GM18505 (cell line): ENCODE measurements at regions not wholly inside any gene's neighbourhood (a gene's known extent, or its start where the extent isn't known, plus 50 kb on each side); places are given as distances from the start of the nearest gene placed in this dataset.
A peak's percentile ranks its signal among the peaks of the same experiment; 100 is the strongest.

Experiments
- ATAC-seq: cut with Tn5 transposase; IDR thresholded peaks from one replicate; pipeline ENCODE4 v1.9.1; 2021; ENCODE audit not compliant: unreplicated experiment
- POLR2A ChIP-seq: IDR thresholded peaks from 4 replicates; pipeline ENCODE4 v1.6.1; 2011; ENCODE audit warnings: borderline replicate concordance; ENCODE audit not compliant: insufficient read depth, insufficient read length; ENCODE audit errors: extremely low read depth

DNA sequence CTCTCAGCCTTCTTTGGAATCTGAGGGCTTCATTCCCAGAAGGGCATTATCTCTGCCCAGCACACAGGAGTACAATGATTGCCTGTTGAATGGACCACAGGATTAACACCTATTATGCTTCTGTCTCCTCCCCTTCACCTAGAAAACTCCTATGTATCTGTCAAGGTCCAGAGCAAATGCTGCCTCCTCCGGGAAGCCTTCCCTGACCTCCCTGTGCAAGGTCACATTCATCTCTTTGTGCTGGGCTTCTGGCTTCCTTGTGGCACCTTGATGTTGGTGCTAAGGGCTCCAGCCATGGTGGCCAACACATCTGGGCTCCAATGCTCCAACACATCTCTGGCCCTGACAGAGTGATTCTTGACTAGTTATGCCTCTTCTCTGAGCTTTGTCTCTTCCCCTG, 49.9 kb upstream of the ATP2B2 start:
- TF ChIP-seq POLR2A: no peak
- no peak for ATAC-seq

DNA sequence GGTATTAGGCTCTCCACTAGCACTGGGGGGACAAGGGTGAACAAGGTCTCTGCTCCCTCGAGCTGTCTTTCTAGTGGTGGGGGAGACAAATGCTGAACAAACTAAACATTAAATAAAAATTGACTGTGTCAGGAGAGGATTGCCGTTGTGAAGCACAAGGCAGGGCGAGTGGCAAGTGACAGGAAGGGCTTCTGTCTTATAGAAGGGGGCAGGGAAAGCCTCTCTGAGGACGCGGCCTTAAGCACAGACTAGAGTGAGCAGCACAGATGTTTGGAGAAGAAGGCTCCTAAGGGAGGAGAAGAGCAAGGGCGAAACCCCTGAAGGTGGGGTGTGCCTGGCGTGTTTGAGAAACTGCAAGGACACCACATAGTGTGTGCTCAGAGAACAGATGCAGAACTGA, 50.9 kb upstream of the ATP2B2 start:
- ATAC-seq: no peak
- no peak for TF ChIP-seq POLR2A

DNA sequence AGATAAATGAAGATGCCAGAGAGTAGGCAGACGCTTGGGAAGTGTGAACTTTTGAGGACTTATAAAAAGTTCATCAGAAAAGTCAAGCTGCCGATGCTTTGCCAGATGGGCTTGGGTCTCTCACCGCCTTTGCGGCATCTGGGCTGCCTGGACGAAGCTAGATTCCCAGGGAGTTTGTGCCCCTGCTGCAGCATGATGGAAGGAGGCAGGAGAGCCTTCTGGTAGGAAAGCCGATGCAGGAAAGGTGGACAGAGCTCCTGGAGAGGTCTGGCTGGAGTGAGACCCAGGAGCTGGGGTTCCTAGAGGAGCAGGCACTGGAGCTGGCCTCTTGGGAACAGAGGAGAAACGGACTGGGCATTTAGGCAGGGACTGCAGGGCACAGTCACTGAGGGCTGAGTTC, 51.9 kb upstream of the ATP2B2 start:
- no peak for ATAC-seq
- TF ChIP-seq POLR2A: no peak

DNA sequence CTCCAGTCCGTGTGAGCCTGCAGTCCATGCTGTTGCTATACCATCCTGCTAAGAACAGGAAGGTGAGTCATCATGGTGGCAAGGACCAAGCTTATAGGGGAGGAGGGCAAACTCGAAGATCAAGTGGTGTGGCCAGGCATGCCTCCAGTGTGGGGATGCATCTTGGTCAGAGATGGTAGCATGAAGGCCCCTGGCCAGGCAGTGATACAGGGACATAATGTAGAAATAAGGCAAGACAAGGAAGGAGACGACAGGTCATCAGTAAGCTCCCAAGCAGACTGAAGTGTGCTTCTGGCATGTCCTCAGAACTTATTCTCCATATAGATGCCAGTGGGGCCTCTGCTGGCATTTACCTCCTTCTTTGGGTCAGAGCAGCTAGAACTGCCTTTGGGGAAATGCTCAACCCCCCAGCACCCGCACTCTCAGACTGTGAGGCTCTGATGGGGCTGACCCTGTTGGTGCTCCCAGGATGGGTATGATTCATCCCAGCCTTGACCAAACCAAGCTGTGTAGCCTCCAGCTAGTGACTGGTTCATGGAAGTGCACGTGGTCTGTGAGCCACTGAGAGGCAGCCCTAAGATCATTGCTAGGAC, 52.5 kb upstream of the ATP2B2 start:
- TF ChIP-seq POLR2A: no peak
- ATAC-seq: no peak

DNA sequence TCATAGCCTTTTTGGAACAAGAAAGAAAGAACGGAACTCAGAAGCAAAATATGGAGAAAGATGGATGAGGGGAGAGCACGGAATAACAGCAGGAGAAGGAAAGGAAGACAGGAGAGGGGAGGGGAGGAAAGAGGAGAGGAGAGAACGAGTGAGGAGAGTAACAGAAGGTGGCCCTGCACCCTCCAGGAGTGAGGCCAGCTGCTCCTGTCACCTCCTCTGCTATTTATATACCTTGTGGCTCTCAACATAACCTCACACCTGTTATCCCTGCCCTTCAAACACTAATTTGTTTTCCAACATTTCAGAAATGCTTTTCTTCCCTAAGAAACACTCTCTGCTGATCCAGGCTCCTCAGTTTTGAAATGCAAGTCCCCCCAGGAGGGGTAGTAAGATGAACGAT, 53.4 kb upstream of the ATP2B2 start:
- no peak for ATAC-seq
- TF ChIP-seq POLR2A: no peak

DNA sequence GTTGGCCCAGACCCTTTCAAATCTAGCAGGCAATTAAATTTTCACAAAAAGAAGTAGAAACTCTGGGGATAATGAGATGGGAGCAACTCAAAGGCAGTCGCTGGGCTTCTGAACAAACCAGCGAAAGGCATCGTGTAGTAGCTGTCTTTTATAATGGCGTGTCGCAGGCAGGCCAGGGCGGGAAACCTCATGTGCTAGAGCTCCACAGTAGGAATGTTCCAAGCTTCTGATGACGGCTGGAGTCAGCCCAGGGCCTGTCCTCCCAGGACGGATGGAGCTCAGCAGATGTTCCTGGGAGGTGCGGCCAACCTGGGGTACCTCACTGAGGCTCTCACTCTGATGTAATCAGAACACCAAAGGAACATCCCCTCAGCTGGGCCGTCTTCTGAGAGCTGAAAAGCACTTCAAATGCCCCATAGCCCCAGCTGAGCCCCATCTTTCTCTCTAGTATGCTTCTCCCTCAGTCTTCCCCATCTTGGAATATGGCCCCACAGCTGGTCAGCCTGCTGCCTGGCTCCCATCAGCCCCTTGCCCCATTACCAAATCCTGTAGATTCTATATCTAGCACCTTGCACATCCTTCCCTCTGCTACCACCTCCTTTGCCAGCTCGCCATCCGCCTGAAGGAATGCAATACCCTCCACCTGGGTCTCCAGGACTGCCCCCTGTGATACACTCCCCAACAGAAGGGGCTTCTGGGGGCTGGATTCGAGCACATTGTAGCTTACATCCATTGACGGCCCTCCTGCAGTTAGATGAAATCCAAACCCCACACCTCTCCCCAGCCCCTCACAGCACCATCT, 54.9 kb upstream of the ATP2B2 start:
- no peak for TF ChIP-seq POLR2A
- no peak for ATAC-seq

DNA sequence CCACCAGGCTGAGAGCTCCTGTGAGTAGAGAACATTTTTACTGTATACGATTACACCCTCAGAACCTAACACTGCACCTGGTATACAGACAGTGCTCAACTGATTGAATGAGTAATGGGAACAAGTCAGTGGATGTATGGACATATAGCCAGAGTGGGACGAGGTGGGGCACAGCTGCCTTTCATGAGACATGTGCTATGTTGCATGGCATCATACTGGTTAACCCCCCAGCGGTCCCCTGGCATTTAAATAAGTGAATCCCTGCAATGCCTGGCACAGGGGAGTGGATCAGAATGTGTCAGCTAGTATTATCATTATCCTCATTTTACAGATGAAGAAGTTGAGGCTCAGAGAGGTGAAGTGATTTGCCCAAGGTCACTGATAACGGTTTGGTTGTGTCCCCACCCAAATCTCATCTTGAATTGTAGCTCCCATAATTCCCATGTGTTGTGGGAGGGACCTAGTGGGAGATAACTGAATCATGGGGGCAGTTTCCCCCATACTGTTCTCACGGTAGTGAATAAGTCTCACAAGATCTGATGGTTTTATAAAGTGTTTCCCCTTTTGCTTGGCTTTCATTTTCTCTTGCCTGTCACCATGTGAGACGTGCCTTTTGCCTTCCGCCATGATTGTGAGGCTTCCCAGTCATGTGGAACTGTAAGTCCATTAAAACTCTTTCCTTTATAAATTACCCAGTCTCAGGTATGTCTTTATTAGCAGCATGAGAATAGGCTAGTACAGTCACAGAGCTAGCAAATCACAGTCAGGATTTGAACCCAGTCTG, 56.0 kb upstream of the ATP2B2 start:
- TF ChIP-seq POLR2A: no peak
- ATAC-seq: no peak

DNA sequence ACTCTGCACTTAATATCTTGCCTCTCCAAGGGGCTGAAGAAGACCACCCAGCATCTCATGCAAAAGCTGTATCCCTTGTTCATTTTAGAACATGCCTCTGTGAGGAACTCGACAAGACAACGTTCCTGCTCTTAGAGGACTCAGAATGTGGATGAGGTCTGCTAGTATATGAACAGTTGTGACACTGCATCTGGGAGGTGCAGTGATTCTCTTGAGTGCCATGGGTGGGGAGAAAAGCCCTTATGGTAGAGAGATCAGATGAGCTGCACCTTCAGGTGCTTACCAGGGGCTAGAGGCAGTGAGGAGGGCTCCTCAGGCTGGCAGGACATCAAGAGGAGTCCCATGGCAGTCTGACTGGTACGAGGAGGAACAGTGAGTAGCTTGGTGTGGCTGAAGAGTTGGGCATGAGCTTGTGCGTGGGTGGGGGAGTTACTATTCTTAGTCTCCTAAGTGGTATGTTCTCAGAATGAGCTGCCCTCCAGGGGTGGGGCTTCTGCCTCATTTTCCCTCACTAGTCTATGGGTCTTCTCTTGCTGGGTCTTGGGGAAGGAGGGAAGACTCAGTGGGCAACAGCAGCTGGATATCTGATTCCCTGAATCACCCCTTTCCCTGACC, 56.7 kb upstream of the ATP2B2 start:
- no peak for ATAC-seq
- TF ChIP-seq POLR2A: no peak

DNA sequence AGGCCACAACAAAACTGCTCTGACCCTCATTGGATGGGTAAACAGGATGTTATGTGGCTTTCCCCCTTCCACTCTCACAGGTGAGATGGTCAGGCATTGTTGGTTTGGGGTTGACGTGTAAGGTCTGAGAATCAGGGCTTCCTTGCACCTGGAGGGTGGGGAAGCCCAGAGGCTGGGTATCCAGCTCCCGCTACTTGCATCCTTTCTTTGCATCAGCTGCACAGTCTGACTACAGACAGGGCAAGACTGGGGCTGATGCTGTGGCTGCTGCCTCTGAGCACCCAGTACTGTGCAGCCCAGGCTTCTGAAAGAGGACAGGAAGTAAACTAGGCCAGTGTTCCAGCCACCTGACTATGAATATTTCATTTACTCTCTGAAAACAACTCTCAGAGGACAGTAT, 58.0 kb upstream of the ATP2B2 start:
- no peak for TF ChIP-seq POLR2A
- peak; percentile 55 for ATAC-seq

DNA sequence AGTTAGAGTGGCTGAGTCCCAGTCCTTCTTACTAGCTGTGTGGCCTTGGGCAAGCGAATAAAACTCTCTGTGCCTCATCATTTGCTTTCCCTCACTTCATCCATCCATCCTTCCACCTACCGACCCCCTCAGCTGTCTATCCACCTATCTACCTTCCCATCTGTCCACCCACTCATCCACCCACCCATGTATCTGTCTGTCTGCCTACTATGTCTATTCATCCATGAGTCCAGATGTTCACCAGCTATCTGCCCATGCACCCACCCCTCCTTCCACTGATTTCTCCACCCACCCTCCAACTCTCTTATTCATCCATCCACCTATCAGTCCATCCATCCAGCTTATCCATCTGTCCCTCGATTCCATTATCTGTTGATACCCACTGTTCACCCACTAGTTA, 60.4 kb upstream of the ATP2B2 start:
- ATAC-seq: no peak
- no peak for TF ChIP-seq POLR2A

DNA sequence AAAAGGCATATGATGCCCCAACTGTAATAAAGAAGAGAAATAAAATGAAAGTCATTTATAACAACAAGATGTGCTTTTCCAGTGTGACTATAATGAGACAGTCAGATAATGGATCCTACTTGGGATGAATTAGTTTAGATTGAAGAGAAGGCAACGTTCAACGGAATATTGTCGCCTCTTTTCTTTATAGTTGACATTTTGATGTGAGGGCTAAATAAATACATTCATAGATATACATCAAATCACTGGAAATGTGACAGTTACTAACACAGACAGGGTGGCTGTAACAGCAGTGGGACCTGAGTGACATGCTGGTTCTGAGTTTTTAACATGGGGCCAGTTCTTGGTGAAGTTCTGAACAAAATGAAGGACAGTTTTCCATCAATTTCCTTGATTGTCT, 61.1 kb upstream of the ATP2B2 start:
- TF ChIP-seq POLR2A: no peak
- ATAC-seq: no peak

DNA sequence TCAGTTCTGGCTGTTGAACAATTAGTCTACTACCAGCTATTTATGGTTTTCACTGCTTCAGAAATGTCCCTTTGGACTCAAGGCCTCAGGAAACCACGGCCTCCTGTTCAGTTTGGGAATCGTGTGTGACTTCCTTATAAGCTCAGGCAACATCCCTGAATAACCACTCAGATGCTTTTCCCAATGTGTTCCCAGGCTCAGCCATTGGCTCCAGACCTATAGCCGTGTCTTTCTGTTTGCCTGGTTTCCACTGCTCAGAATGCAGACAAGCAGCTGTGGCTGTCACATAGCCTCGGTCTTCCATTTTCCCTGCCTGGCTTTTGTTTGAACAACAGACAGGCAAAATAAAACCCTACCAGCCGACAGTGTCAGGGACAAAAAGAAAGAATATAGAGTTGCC, 63.2 kb upstream of the ATP2B2 start:
- ATAC-seq: no peak
- no peak for TF ChIP-seq POLR2A

DNA sequence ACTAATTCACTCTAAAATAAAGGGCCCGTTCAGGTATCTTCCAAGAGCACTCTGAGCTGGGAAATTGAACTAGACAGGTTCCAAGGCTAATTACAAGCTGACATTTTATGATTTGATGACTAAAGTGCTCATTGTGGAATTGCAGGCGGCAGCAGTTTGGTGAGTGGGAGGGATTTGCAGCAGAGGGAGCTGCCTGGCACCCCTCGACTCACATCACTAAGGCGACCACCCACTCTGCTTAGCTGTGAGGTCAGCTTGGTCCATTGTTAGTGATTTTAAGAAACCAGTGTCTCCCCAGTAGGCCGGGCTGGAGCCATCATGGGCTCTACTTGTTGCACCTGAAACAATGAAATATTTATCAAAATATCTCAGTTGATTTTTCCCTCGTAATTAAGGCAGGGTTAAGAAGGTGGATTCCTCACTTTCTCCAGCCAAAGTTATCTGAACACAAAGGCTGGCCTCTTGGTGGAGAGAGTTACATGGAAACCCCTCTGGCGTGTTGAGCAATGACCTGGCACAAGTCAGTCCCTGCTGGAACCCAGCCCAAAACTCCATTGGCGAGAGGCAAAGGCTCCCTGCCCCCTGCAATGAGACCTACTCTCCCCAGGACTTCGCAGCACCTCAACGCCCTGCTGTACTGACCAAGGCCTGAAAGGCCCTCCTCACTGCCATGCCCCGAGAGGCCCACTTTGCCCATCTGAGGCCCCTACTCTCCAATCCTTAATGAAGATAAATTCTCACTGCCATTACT, 65.0 kb upstream of the ATP2B2 start:
- no peak for ATAC-seq
- no peak for TF ChIP-seq POLR2A
